Loucy (cell line): ENCODE measurements at regions not wholly inside any gene's neighbourhood (a gene's known extent, or its start where the extent isn't known, plus 50 kb on each side); places are given as distances from the start of the nearest gene placed in this dataset.

Experiments used
- H2AFZ ChIP-seq: fragments of 200-600 bp; sonication (generic); 2 replicates; pipeline ENCODE4 v1.6.0; 2016; ENCODE audit warnings: antibody characterized with exemption, mild to moderate bottlenecking, low read length, moderate library complexity
- H3F3A ChIP-seq: fragments of 200-600 bp; 2 replicates; pipeline ENCODE4 v1.6.0; 2016; ENCODE audit warnings: antibody characterized with exemption, low read depth, mild to moderate bottlenecking
- H3K27me3 ChIP-seq: fragments of 200-600 bp; sonication (generic); 2 replicates; pipeline ENCODE4 v1.6.1; 2014; ENCODE audit warnings: low read length, mild to moderate bottlenecking; ENCODE audit not compliant: insufficient read depth, poor library complexity, severe bottlenecking
- H3K36me3 ChIP-seq: fragments of 200-600 bp; sonication (generic); 2 replicates; pipeline ENCODE4 v1.6.1; 2016; ENCODE audit warnings: low read length; ENCODE audit not compliant: insufficient read depth
- H3K4me1 ChIP-seq: fragments of 200-600 bp; sonication (generic); 2 replicates; pipeline ENCODE4 v1.5.1; 2014; ENCODE audit warnings: low read length, mild to moderate bottlenecking; ENCODE audit not compliant: insufficient read depth, poor library complexity, severe bottlenecking
- H3K4me2 ChIP-seq: fragments of 200-600 bp; sonication (generic); 2 replicates; pipeline ENCODE4 v1.6.0; 2014; ENCODE audit warnings: antibody characterized with exemption, low read length, low read depth, mild to moderate bottlenecking; ENCODE audit not compliant: poor library complexity, severe bottlenecking
- H3K4me3 ChIP-seq: fragments of 200-600 bp; sonication (generic); 2 replicates; pipeline ENCODE4 v1.5.1; 2014; ENCODE audit warnings: low read length, mild to moderate bottlenecking, mixed read lengths; ENCODE audit not compliant: poor library complexity, severe bottlenecking
- H3K79me2 ChIP-seq: fragments of 200-600 bp; sonication (generic); 2 replicates; pipeline ENCODE4 v1.6.1; 2014; ENCODE audit warnings: low read length; ENCODE audit not compliant: insufficient read depth
- H3K9ac ChIP-seq: fragments of 200-600 bp; sonication (generic); 2 replicates; pipeline ENCODE4 v1.6.0; 2014; ENCODE audit warnings: mild to moderate bottlenecking, low read depth, low read length, moderate library complexity; ENCODE audit not compliant: poor library complexity, severe bottlenecking
- H3K9me2 ChIP-seq: fragments of 200-600 bp; sonication (generic); replicated peaks from 2 replicates; pipeline ENCODE4 v1.6.1; 2016; ENCODE audit warnings: low read depth, low read length, mixed read lengths
- H3K9me3 ChIP-seq: fragments of 200-600 bp; sonication (generic); 2 replicates; pipeline ENCODE4 v1.6.1; 2014; ENCODE audit warnings: mild to moderate bottlenecking, antibody characterized with exemption, low read length, low read depth; ENCODE audit not compliant: insufficient read depth
- H4K20me1 ChIP-seq: fragments of 200-600 bp; sonication (generic); 2 replicates; pipeline ENCODE4 v1.6.0; 2014; ENCODE audit warnings: antibody characterized with exemption, low read length, mild to moderate bottlenecking; ENCODE audit not compliant: insufficient read depth, poor library complexity, severe bottlenecking
- EZH2phosphoT487 ChIP-seq: fragments of 200-600 bp; IDR thresholded peaks from 2 replicates; pipeline ENCODE4 v1.6.1; 2018; ENCODE audit warnings: antibody characterized with exemption, mild to moderate bottlenecking, moderate library complexity, borderline replicate concordance
- TF ChIP-seq, protein P1 (sequence below): fragments of 200-600 bp; sonication (generic); conservative IDR thresholded peaks from 2 replicates; pipeline ENCODE4 v1.5.1; 2014; ENCODE audit warnings: mild to moderate bottlenecking, antibody characterized with exemption, low read length

DNA sequence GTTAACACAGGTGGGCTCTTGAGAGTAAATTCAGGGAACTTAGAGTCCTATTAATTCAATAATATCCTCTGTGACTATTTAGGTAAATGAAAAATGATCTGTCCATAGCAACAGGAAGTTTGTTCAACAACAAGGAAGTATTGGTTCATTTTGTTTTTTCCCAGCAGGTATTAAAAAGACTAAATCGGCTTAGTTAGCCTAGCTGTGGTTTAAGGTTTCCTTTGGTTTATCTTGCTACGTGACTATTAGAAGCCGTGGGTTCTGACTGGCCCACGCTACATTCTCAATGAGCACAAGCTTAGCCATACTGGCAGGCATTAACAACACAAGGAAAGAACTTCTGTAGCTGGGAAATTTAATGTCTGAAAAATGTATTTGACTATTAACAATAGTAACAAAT, 168.8 kb upstream of the HS3ST1 start:
- Histone ChIP-seq H4K20me1 (no peaks in the 10 kb centered on the region), H3K9ac (no peak overlapping the region), H3K79me2 (no peaks in the 10 kb centered on the region), H2AFZ (no peak overlapping the region), H3K9me2 (no peaks in the 10 kb centered on the region), H3F3A (no peaks in the 10 kb centered on the region), H3K27me3 (no peaks in the 10 kb centered on the region), H3K4me1 (peaks cover 11% of the 10 kb centered on the region), H3K4me2 (no peak overlapping the region), H3K36me3 (no peaks in the 10 kb centered on the region), H3K9me3 (no peaks in the 10 kb centered on the region), H3K4me3 (no peak overlapping the region)
- TF ChIP-seq, protein P1, sequence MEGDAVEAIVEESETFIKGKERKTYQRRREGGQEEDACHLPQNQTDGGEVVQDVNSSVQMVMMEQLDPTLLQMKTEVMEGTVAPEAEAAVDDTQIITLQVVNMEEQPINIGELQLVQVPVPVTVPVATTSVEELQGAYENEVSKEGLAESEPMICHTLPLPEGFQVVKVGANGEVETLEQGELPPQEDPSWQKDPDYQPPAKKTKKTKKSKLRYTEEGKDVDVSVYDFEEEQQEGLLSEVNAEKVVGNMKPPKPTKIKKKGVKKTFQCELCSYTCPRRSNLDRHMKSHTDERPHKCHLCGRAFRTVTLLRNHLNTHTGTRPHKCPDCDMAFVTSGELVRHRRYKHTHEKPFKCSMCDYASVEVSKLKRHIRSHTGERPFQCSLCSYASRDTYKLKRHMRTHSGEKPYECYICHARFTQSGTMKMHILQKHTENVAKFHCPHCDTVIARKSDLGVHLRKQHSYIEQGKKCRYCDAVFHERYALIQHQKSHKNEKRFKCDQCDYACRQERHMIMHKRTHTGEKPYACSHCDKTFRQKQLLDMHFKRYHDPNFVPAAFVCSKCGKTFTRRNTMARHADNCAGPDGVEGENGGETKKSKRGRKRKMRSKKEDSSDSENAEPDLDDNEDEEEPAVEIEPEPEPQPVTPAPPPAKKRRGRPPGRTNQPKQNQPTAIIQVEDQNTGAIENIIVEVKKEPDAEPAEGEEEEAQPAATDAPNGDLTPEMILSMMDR: no peak
- no peak for TF ChIP-seq EZH2phosphoT487

DNA sequence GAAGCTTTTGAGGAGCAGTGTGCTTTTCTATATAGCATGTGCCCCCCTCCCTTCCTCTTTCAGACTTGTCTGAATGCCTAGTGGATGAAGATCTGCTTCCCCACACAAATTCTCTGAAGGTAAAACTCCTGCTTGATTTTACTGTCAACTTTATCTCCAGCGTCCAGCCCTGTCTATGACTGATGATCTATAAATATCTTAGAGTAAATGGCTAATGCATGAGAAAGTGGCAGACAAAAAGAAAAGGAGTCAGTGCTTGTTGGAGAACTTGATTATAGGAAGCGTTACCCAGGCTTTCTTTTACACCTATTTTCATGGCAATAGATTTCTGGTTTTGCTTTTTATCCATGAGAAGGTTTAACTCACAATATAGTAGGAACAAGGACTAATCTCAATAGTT, 168.3 kb upstream of the HS3ST1 start:
- Histone ChIP-seq H3K9me3 (no peaks in the 10 kb centered on the region), H3K9ac (no peak overlapping the region), H2AFZ (no peak overlapping the region), H3K4me3 (no peak overlapping the region), H3K9me2 (no peaks in the 10 kb centered on the region), H3K27me3 (no peaks in the 10 kb centered on the region), H4K20me1 (no peaks in the 10 kb centered on the region), H3K4me2 (no peak overlapping the region), H3K79me2 (no peaks in the 10 kb centered on the region), H3K36me3 (no peaks in the 10 kb centered on the region), H3F3A (no peaks in the 10 kb centered on the region), H3K4me1 (peaks cover 11% of the 10 kb centered on the region)
- TF ChIP-seq, protein P1: no peak
- TF ChIP-seq EZH2phosphoT487: no peak

DNA sequence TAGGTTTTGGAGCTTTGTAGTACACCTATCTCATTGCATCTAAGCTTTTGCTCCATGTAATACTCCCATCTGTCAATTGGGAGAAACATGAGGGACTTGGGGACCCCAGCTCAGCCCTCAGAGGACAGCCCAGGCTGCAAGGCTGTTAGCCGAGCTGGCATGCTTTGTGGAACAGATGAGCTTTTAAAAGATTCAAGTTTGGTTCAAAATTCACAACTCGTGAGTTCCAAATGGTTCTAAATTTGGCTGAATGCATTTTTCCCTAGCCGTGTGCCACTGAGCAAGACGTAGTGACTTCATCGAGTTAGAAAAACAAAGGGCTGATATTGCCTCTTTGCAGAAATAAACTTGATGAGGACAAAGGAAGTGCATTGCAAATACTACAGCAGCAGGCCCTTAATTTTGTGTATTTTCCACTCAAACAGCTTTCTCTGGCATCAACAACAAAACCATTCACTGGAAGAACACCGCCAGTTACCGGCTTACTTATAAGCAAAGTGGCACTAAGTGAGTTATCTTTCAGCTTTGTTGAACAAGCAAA, 165.0 kb upstream of the HS3ST1 start:
- Histone ChIP-seq H3K9ac (no peak overlapping the region), H2AFZ (no peak overlapping the region)

More for the DNA sequence above, 165.0 kb upstream of the HS3ST1 start:
- Histone ChIP-seq H3K4me3 (no peak overlapping the region), H3K27me3 (no peaks in the 10 kb centered on the region), H4K20me1 (no peaks in the 10 kb centered on the region), H3K4me2 (no peak overlapping the region), H3K9me2 (no peaks in the 10 kb centered on the region), H3K79me2 (no peaks in the 10 kb centered on the region), H3K9me3 (no peaks in the 10 kb centered on the region), H3K36me3 (no peaks in the 10 kb centered on the region), H3F3A (no peaks in the 10 kb centered on the region), H3K4me1 (peaks cover 11% of the 10 kb centered on the region)
- TF ChIP-seq EZH2phosphoT487: no peak
- TF ChIP-seq, protein P1: no peak
